AG08396 (cell line): ENCODE measurements at regions not wholly inside any gene's neighbourhood (a gene's known extent, or its start where the extent isn't known, plus 50 kb on each side); places are given as distances from the start of the nearest gene placed in this dataset.

Source experiments
- DNase-seq: peaks from one replicate; pipeline ENCODE4 v3.0.0; 2012; ENCODE audit warnings: low spot score, mixed read lengths

- no peak for DNase-seq
Observed at GRCh38 chr2:151083856-151084795, 177.5 kb downstream of the RBM43 start.

GRCh38 chr2:151078889-151079288 is 182.8 kb downstream of the RBM43 start:
- no peak for DNase-seq

- DNase-seq = no peak
Observed at GRCh38 chr2:151071906-151072305, 189.8 kb downstream of the RBM43 start.

- DNase-seq = peak; percentile 26
Observed at GRCh38 chr2:151071382-151071781, 190.3 kb downstream of the RBM43 start.

- DNase-seq = no peak
Observed at GRCh38 chr2:151070253-151070652, 191.4 kb downstream of the RBM43 start.

GRCh38 chr2:151067658-151068369 is 193.8 kb downstream of the RBM43 start:
- DNase-seq = no peak

GRCh38 chr2:151063271-151063670 is 198.4 kb downstream of the RBM43 start:
- peak; percentile 30 for DNase-seq

GRCh38 chr2:151060287-151060686 is 201.4 kb downstream of the RBM43 start:
- DNase-seq = no peak

GRCh38 chr2:151056870-151057269 is 204.8 kb downstream of the RBM43 start:
- DNase-seq = no peak

- no peak for DNase-seq
Observed at GRCh38 chr2:151053661-151053990, 208.0 kb downstream of the RBM43 start.

GRCh38 chr2:151052850-151053660 is 208.6 kb downstream of the RBM43 start:
- no peak for DNase-seq

- DNase-seq = peak; percentile 38
Observed at GRCh38 chr2:151051574-151052220, 210.0 kb downstream of the RBM43 start.

GRCh38 chr2:151049746-151050145 is 211.9 kb downstream of the RBM43 start:
- no peak for DNase-seq

GRCh38 chr2:151048331-151049054 is 213.2 kb downstream of the RBM43 start:
- no peak for DNase-seq

- peak; percentile 10 for DNase-seq
Observed at GRCh38 chr2:151043484-151043883, 218.2 kb downstream of the RBM43 start.

- DNase-seq = no peak
Observed at GRCh38 chr2:151042964-151043363, 218.7 kb downstream of the RBM43 start.

- DNase-seq = no peak
Observed at GRCh38 chr2:151040039-151040438, 221.6 kb downstream of the RBM43 start.

- DNase-seq = no peak
Observed at GRCh38 chr2:151038516-151038915, 223.1 kb downstream of the RBM43 start.

- no peak for DNase-seq
Observed at GRCh38 chr2:151037434-151037833, 224.2 kb downstream of the RBM43 start.

GRCh38 chr2:151033271-151034248 is 228.1 kb downstream of the RBM43 start:
- no peak for DNase-seq
